Lower leg skin (tissue), 3 donors: ENCODE measurements at regions not wholly inside any gene's neighbourhood (a gene's known extent, or its start where the extent isn't known, plus 50 kb on each side); places are given as distances from the start of the nearest gene placed in this dataset.

Experiments
- CTCF ChIP-seq, 3 donors: fragments of 450-650 bp; IDR thresholded peaks; one replicate each; pipeline ENCODE4 v1.5.1; 2016; ENCODE audit warnings: antibody characterized with exemption in 3 of 3, mild to moderate bottlenecking in 3 of 3, moderate library complexity in 2 of 3
- POLR2A ChIP-seq, 2 donors: fragments of 450-650 bp; IDR thresholded peaks; one replicate each; pipeline ENCODE4 v1.6.1; 2016 to 2017; ENCODE audit warnings: antibody characterized with exemption in 2 of 2, mild to moderate bottlenecking in 1 of 2, moderate library complexity in 1 of 2

- TF ChIP-seq CTCF (IDR thresholded peaks at IDR 0.05), result no peak
- TF ChIP-seq POLR2A (IDR thresholded peaks at IDR 0.05), result no peak
Measured at GRCh38 chr12:124188084-124188483, 106.8 kb upstream of the RFLNA start.
